ENCODE measurements at regions not wholly inside any gene's neighbourhood (a gene's known extent, or its start where the extent isn't known, plus 50 kb on each side); places are given as distances from the start of the nearest gene placed in this dataset.

DNA sequence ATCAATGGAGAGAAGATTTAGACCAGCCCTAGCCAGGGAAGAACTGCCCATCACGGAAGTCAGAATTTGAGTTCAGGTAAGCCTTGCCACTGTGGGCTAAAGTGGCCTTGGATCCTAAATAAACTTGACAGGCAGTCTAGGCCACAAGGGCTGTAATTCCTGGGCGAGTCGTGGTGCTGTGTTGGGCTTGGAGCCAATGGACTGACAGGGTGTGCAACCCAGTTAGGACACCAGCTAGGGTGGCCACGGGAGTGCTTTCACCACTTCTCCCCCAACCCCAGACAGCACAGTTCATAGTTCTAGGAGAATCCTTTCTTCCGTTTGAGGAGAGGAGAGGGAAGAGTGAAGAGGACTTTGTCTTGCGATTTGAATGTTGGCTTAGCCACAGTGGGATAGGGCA, 422.4 kb downstream of the DOK5 start:
- TF ChIP-seq, protein P1, sequence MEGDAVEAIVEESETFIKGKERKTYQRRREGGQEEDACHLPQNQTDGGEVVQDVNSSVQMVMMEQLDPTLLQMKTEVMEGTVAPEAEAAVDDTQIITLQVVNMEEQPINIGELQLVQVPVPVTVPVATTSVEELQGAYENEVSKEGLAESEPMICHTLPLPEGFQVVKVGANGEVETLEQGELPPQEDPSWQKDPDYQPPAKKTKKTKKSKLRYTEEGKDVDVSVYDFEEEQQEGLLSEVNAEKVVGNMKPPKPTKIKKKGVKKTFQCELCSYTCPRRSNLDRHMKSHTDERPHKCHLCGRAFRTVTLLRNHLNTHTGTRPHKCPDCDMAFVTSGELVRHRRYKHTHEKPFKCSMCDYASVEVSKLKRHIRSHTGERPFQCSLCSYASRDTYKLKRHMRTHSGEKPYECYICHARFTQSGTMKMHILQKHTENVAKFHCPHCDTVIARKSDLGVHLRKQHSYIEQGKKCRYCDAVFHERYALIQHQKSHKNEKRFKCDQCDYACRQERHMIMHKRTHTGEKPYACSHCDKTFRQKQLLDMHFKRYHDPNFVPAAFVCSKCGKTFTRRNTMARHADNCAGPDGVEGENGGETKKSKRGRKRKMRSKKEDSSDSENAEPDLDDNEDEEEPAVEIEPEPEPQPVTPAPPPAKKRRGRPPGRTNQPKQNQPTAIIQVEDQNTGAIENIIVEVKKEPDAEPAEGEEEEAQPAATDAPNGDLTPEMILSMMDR (IDR thresholded peaks at IDR 0.05), result no peak
- no peak for TF ChIP-seq POLR2A (IDR thresholded peaks at IDR 0.05)
